ENCODE measurements at regions not wholly inside any gene's neighbourhood (a gene's known extent, or its start where the extent isn't known, plus 50 kb on each side); places are given as distances from the start of the nearest gene placed in this dataset.

DNA sequence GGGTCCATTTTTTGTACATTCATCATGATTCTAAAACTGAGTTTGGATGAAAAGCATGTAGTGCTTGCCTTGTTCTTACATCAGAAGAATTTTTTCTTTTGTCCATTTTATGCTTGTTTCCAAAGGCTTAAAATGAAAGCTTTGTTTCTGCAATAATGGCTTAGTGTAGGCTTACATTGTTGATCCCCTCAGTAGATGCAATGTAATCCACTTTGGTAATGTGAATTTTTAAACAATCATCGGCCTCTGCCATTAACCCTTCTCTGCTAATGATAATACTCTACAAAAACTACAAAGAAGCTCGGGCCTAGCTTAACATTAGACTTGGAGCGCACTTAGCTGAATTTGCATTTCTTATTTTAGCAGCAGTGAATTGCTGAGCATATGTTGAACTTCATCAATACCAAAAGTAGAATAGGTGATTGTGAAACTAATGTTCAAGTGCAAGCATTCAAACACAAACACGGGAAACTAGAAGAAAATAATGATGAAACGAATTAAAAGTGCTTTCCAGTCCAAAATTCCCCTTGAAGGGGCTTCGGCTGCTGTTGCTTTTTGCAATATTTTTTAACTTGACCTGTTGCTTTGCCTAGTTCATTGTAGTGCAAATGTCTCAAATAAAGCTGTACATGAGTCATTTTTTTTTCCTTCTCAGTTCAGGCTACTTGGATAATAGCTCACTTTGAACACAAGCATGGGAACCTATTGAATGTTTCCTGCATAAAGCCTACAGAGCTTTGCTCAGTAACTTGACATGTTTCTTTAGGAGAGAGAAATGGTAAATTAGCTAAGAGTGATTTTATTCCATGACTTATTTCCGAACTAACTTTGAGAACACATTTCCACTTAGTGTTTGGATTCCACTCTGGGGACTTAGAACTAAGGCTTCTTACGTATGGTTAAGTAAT lies 66.5 kb downstream of the SLIT2 start:
- H4K5ac ChIP-seq (ENCODE audit: insufficient read length, low read depth, low read length) = no peak overlapping the region
- H3K9me3 ChIP-seq (ENCODE audit: control insufficient read depth, low read depth, low read length) = no peaks in the 10 kb centered on the region
- H2BK15ac ChIP-seq (ENCODE audit: low read depth, low read length) = no peak overlapping the region
- H3K23ac ChIP-seq (ENCODE audit: insufficient read length, low read depth, low read length) = no peak overlapping the region
- H3K27ac Mint-ChIP-seq = no peak overlapping the region
- no peak overlapping the region for H3K56ac ChIP-seq (ENCODE audit: insufficient read length, low read depth, low read length)
- H3K9ac ChIP-seq (ENCODE audit: extremely low read depth, insufficient read length, low read length) = no peak overlapping the region
- no peak overlapping the region for H3K4me2 ChIP-seq (ENCODE audit: insufficient read depth, insufficient read length, low read length)
- H3K4me1 ChIP-seq (ENCODE audit: insufficient read depth, low read length) = no peaks in the 10 kb centered on the region; the same call in 1 of the 2 replicates
- no peak overlapping the region for H2BK12ac ChIP-seq (ENCODE audit: insufficient read length, low read depth, low read length)
- no peaks in the 10 kb centered on the region for H3K79me2 ChIP-seq (ENCODE audit: insufficient read depth, low read length)
- H3K36me3 Mint-ChIP-seq (ENCODE audit: insufficient read depth in 1 of 3, low read depth in 3 of 3) = no peaks in the 10 kb centered on the region
- H3K79me1 ChIP-seq (ENCODE audit: insufficient read depth, low read depth, low read length, poor library complexity, severe bottlenecking) = no peaks in the 10 kb centered on the region
- no peaks in the 10 kb centered on the region for H3K27me3 ChIP-seq (ENCODE audit: insufficient read depth, low read length)
- TF ChIP-seq, protein P1, sequence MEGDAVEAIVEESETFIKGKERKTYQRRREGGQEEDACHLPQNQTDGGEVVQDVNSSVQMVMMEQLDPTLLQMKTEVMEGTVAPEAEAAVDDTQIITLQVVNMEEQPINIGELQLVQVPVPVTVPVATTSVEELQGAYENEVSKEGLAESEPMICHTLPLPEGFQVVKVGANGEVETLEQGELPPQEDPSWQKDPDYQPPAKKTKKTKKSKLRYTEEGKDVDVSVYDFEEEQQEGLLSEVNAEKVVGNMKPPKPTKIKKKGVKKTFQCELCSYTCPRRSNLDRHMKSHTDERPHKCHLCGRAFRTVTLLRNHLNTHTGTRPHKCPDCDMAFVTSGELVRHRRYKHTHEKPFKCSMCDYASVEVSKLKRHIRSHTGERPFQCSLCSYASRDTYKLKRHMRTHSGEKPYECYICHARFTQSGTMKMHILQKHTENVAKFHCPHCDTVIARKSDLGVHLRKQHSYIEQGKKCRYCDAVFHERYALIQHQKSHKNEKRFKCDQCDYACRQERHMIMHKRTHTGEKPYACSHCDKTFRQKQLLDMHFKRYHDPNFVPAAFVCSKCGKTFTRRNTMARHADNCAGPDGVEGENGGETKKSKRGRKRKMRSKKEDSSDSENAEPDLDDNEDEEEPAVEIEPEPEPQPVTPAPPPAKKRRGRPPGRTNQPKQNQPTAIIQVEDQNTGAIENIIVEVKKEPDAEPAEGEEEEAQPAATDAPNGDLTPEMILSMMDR (conservative IDR thresholded peaks at IDR 0.05) = no peak
- no peak overlapping the region for H3K18ac ChIP-seq (ENCODE audit: insufficient read length, low read depth, low read length)
- no peak overlapping the region for H3T11ph ChIP-seq (ENCODE audit: low read length)
- no peak overlapping the region for H3K14ac ChIP-seq (ENCODE audit: insufficient read depth, low read length)
- H2BK5ac ChIP-seq (ENCODE audit: insufficient read length, low read length) = no peak overlapping the region
- no peaks in the 10 kb centered on the region for H4K20me1 ChIP-seq (ENCODE audit: control insufficient read depth, insufficient read depth, insufficient read length)
- no peak overlapping the region for H2AFZ ChIP-seq (ENCODE audit: low read length)
- no peak for DNase-seq
- no CpG with 5 or more reads among the region's 8 CpGs for WGBS (ENCODE audit: extremely low coverage, insufficient read length, low lambda C conversion rate)
- H3K27me3 Mint-ChIP-seq (ENCODE audit: low read depth) = no peaks in the 10 kb centered on the region
- no peak overlapping the region for H3K4me3 Mint-ChIP-seq
- no peaks in the 10 kb centered on the region for H3K9me3 Mint-ChIP-seq
- H3K4ac ChIP-seq (ENCODE audit: low read depth, low read length) = no peak overlapping the region
- no peak overlapping the region for H4K8ac ChIP-seq (replicated peaks; ENCODE audit: insufficient read length, low read depth, low read length)
- no peaks in the 10 kb centered on the region for H3K23me2 ChIP-seq (ENCODE audit: insufficient read length, low read depth, low read length, poor library complexity, severe bottlenecking)
- no peak overlapping the region for H2BK120ac ChIP-seq (ENCODE audit: low read depth, low read length, poor library complexity, severe bottlenecking)
- no peak overlapping the region for H4K91ac ChIP-seq (ENCODE audit: insufficient read length, low read depth, low read length)
- peaks cover 12 to 15% of the 10 kb centered on the region in 2 experiments for H3K4me1 Mint-ChIP-seq
- H2BK20ac ChIP-seq (ENCODE audit: low read depth, low read length, poor library complexity, severe bottlenecking) = no peak overlapping the region
- no peak overlapping the region for H2AK5ac ChIP-seq (ENCODE audit: insufficient read length, low read length)
- H3K27ac ChIP-seq (ENCODE audit: insufficient read length, low read depth, low read length) = no peak overlapping the region
